Progenitor cell of endocrine pancreas (in vitro differentiated cells): ENCODE measurements at regions not wholly inside any gene's neighbourhood (a gene's known extent, or its start where the extent isn't known, plus 50 kb on each side); places are given as distances from the start of the nearest gene placed in this dataset.

Experiments
- DNase-seq: peaks from one replicate; pipeline ENCODE4 v3.0.0; 2021; ENCODE audit warnings: low spot score; ENCODE audit not compliant: unreplicated experiment
- H3K27ac Mint-ChIP-seq: 2 replicates; pipeline ENCODE4 v1.8.0; 2021; ENCODE audit warnings: mild to moderate bottlenecking, moderate library complexity, mixed read lengths
- H3K27me3 Mint-ChIP-seq: 2 replicates; pipeline ENCODE4 v1.8.0; 2021; ENCODE audit warnings: mixed read lengths
- H3K36me3 Mint-ChIP-seq: 2 replicates; pipeline ENCODE4 v1.8.0; 2022; ENCODE audit warnings: mixed read lengths; ENCODE audit not compliant: insufficient read depth
- H3K4me1 Mint-ChIP-seq: 2 replicates; pipeline ENCODE4 v1.8.0; 2021; ENCODE audit warnings: low read depth, mixed read lengths
- H3K4me3 Mint-ChIP-seq: 2 replicates; pipeline ENCODE4 v1.8.0; 2021; ENCODE audit warnings: low read depth, mild to moderate bottlenecking, moderate library complexity, mixed read lengths
- H3K9me3 Mint-ChIP-seq: 2 replicates; pipeline ENCODE4 v1.8.0; 2021; ENCODE audit warnings: low read depth, mixed read lengths
- CTCF ChIP-seq: fragments of 200-600 bp; sonication (generic); IDR thresholded peaks from one replicate; pipeline ENCODE4 v1.5.0; 2021; ENCODE audit warnings: antibody characterized with exemption, mild to moderate bottlenecking; ENCODE audit not compliant: unreplicated experiment

GRCh38 chr10:78395162-78395561, 361.5 kb downstream of the RPS24 start:
- Mint-ChIP-seq H3K36me3 (no peaks in the 10 kb centered on the region), H3K9me3 (no peaks in the 10 kb centered on the region)
- no peak for DNase-seq

GRCh38 chr10:78396754-78397153, 363.1 kb downstream of the RPS24 start:
- Mint-ChIP-seq H3K4me1 (no peaks in the 10 kb centered on the region), H3K27me3 (peaks cover 10% of the 10 kb centered on the region), H3K4me3 (no peak overlapping the region), H3K9me3 (no peaks in the 10 kb centered on the region), H3K36me3 (no peaks in the 10 kb centered on the region), H3K27ac (no peak overlapping the region)
- TF ChIP-seq CTCF = no peak
- DNase-seq = no peak

More at GRCh38 chr10:78395162-78395561, 361.5 kb downstream of the RPS24 start:
- no peak for TF ChIP-seq CTCF
- no peaks in the 10 kb centered on the region for H3K4me1 Mint-ChIP-seq
- peaks cover 13% of the 10 kb centered on the region for H3K27me3 Mint-ChIP-seq
- H3K27ac Mint-ChIP-seq = no peak overlapping the region
- no peak overlapping the region for H3K4me3 Mint-ChIP-seq

GRCh38 chr10:78397786-78398185, 364.1 kb downstream of the RPS24 start:
- peaks cover 10% of the 10 kb centered on the region for H3K27me3 Mint-ChIP-seq
- H3K27ac Mint-ChIP-seq = no peak overlapping the region
- H3K4me1 Mint-ChIP-seq = no peaks in the 10 kb centered on the region
- TF ChIP-seq CTCF = no peak
- no peaks in the 10 kb centered on the region for H3K9me3 Mint-ChIP-seq
- H3K4me3 Mint-ChIP-seq = no peak overlapping the region
- DNase-seq = no peak
- H3K36me3 Mint-ChIP-seq = no peaks in the 10 kb centered on the region

- no peak for DNase-seq
- no peak overlapping the region for H3K27ac Mint-ChIP-seq
- TF ChIP-seq CTCF = no peak
Measured at GRCh38 chr10:78398382-78398781, 364.7 kb downstream of the RPS24 start.

GRCh38 chr10:78401624-78402367, 368.1 kb downstream of the RPS24 start:
- no peak for DNase-seq
- Mint-ChIP-seq H3K9me3 (no peaks in the 10 kb centered on the region), H3K27me3 (peaks cover 31% of the 10 kb centered on the region), H3K4me1 (peaks cover 5% of the 10 kb centered on the region), H3K27ac (no peak overlapping the region), H3K36me3 (no peaks in the 10 kb centered on the region), H3K4me3 (no peak overlapping the region)
- no peak for TF ChIP-seq CTCF

More at GRCh38 chr10:78398382-78398781, 364.7 kb downstream of the RPS24 start:
- Mint-ChIP-seq H3K27me3 (peaks cover 12% of the 10 kb centered on the region), H3K4me3 (no peak overlapping the region), H3K9me3 (no peaks in the 10 kb centered on the region), H3K36me3 (no peaks in the 10 kb centered on the region), H3K4me1 (no peaks in the 10 kb centered on the region)
